ENCODE measurements at regions not wholly inside any gene's neighbourhood (a gene's known extent, or its start where the extent isn't known, plus 50 kb on each side); places are given as distances from the start of the nearest gene placed in this dataset.

- H3K9me3 ChIP-seq = no peaks in the 10 kb centered on the region
- DNase-seq = no peak
- no peaks in the 10 kb centered on the region for H3K4me1 ChIP-seq
- no peak overlapping the region for H3K27ac ChIP-seq
- no peaks in the 10 kb centered on the region for H3K36me3 ChIP-seq
- H3K4me3 ChIP-seq = no peak overlapping the region
- no peaks in the 10 kb centered on the region for H3K27me3 ChIP-seq
- TF ChIP-seq CTCF (IDR thresholded peaks at IDR 0.05) (no peak), POLR2A (IDR thresholded peaks at IDR 0.05) (no peak)
Observed at GRCh38 chr2:129929321-129930290, 49.9 kb upstream of the RAB6C start.

Small RNAs in the stretch of these regions (small RNA-seq; reads per million reads assigned to genes)
- 0.12 to 0.32 reads per million in 2 donors for gene RNA5SP103

Data from Peyer's patch (tissue), 4 donors.